DOHH2 (cell line): ENCODE measurements at regions not wholly inside any gene's neighbourhood (a gene's known extent, or its start where the extent isn't known, plus 50 kb on each side); places are given as distances from the start of the nearest gene placed in this dataset.

Experiments used
- H3F3A ChIP-seq: fragments of 200-600 bp; sonication (generic), shearing (Covaris generic); 2 replicates; pipeline ENCODE4 v1.6.0; 2016; ENCODE audit warnings: antibody characterized with exemption, mild to moderate bottlenecking; ENCODE audit not compliant: control insufficient read depth, insufficient read depth
- H3K27ac ChIP-seq: fragments of 200-600 bp; sonication (generic); 2 replicates; pipeline ENCODE4 v1.5.1; 2014; ENCODE audit warnings: low read depth, mild to moderate bottlenecking, low read length, moderate library complexity
- H3K27me3 ChIP-seq: fragments of 200-600 bp; sonication (generic); 2 replicates; pipeline ENCODE4 v1.6.1; 2014; ENCODE audit warnings: mild to moderate bottlenecking, low read length, mixed read lengths; ENCODE audit not compliant: control insufficient read depth
- H3K36me3 ChIP-seq: fragments of 200-600 bp; sonication (generic); 2 replicates; pipeline ENCODE4 v1.6.1; 2014; ENCODE audit warnings: mild to moderate bottlenecking, low read length, moderate library complexity, mixed read lengths; ENCODE audit not compliant: control insufficient read depth
- H3K4me1 ChIP-seq: fragments of 200-600 bp; sonication (generic); 2 replicates; pipeline ENCODE4 v1.6.1; 2014; ENCODE audit warnings: mild to moderate bottlenecking, low read length, mixed read lengths; ENCODE audit not compliant: control insufficient read depth
- H3K4me2 ChIP-seq: fragments of 200-600 bp; sonication (generic); 2 replicates; pipeline ENCODE4 v1.6.0; 2014; ENCODE audit warnings: mild to moderate bottlenecking, low read length, moderate library complexity
- H3K4me3 ChIP-seq: fragments of 200-600 bp; sonication (generic); 2 replicates; pipeline ENCODE4 v1.5.1; 2014; ENCODE audit warnings: mild to moderate bottlenecking, low read length, mixed read lengths
- H3K79me2 ChIP-seq: fragments of 200-600 bp; sonication (generic); 2 replicates; pipeline ENCODE4 v1.6.1; 2014; ENCODE audit warnings: mild to moderate bottlenecking, low read length, mixed read lengths; ENCODE audit not compliant: control insufficient read depth
- H3K9me2 ChIP-seq: fragments of 200-600 bp; sonication (generic); replicated peaks from 2 replicates; pipeline ENCODE4 v1.6.1; 2014; ENCODE audit warnings: mild to moderate bottlenecking, low read length, mixed read lengths; ENCODE audit not compliant: control insufficient read depth
- H3K9me3 ChIP-seq: fragments of 200-600 bp; sonication (generic); 2 replicates; pipeline ENCODE4 v1.6.1; 2014; ENCODE audit warnings: antibody characterized with exemption, low read length, mixed read lengths; ENCODE audit not compliant: control insufficient read depth, insufficient read depth
- H4K20me1 ChIP-seq: fragments of 200-600 bp; sonication (generic); 2 replicates; pipeline ENCODE4 v1.6.0; 2014; ENCODE audit warnings: low read depth, mild to moderate bottlenecking, antibody characterized with exemption, low read length, moderate library complexity; ENCODE audit not compliant: control insufficient read depth, insufficient read depth
- CTCF ChIP-seq: fragments of 200-600 bp; sonication (generic); IDR thresholded peaks from one replicate; pipeline ENCODE4 v1.5.1; 2014; ENCODE audit warnings: antibody characterized with exemption, mild to moderate bottlenecking, low read depth, low read length; ENCODE audit not compliant: poor library complexity, severe bottlenecking
- EZH2phosphoT487 ChIP-seq: fragments of 200-600 bp; sonication (generic); IDR thresholded peaks from 2 replicates; pipeline ENCODE4 v1.6.1; 2017; ENCODE audit warnings: borderline replicate concordance, mild to moderate bottlenecking, antibody characterized with exemption, low read length, moderate library complexity, mixed read lengths

GRCh38 chr2:72014831-72015230 is 132.8 kb downstream of the CYP26B1 start:
- no peak for TF ChIP-seq CTCF
- TF ChIP-seq EZH2phosphoT487: no peak
- H3K9me2 ChIP-seq: no peaks in the 10 kb centered on the region

GRCh38 chr2:72013726-72014125 is 133.9 kb downstream of the CYP26B1 start:
- H3K9me2 ChIP-seq: no peaks in the 10 kb centered on the region
- no peaks in the 10 kb centered on the region for H3K27me3 ChIP-seq
- H3K4me2 ChIP-seq: no peak overlapping the region
- H3K9me3 ChIP-seq: no peaks in the 10 kb centered on the region
- H3F3A ChIP-seq: no peaks in the 10 kb centered on the region
- no peaks in the 10 kb centered on the region for H3K4me1 ChIP-seq
- H3K79me2 ChIP-seq: no peaks in the 10 kb centered on the region
- no peak overlapping the region for H3K4me3 ChIP-seq
- no peak overlapping the region for H3K27ac ChIP-seq
- H3K36me3 ChIP-seq: no peaks in the 10 kb centered on the region
- TF ChIP-seq EZH2phosphoT487: no peak
- TF ChIP-seq CTCF: no peak
- no peaks in the 10 kb centered on the region for H4K20me1 ChIP-seq

More at GRCh38 chr2:72014831-72015230, 132.8 kb downstream of the CYP26B1 start:
- Histone ChIP-seq H3K4me2 (no peak overlapping the region), H3K9me3 (no peaks in the 10 kb centered on the region), H4K20me1 (no peaks in the 10 kb centered on the region), H3K79me2 (no peaks in the 10 kb centered on the region), H3K36me3 (no peaks in the 10 kb centered on the region), H3K27ac (no peak overlapping the region), H3K4me3 (no peak overlapping the region), H3F3A (no peaks in the 10 kb centered on the region), H3K27me3 (no peaks in the 10 kb centered on the region), H3K4me1 (no peaks in the 10 kb centered on the region)

- TF ChIP-seq EZH2phosphoT487: no peak
- no peak for TF ChIP-seq CTCF
- Histone ChIP-seq H3K4me1 (no peaks in the 10 kb centered on the region), H3K4me3 (no peak overlapping the region), H4K20me1 (no peaks in the 10 kb centered on the region), H3K9me2 (no peaks in the 10 kb centered on the region), H3K79me2 (no peaks in the 10 kb centered on the region), H3K36me3 (no peaks in the 10 kb centered on the region), H3K9me3 (no peaks in the 10 kb centered on the region), H3K27me3 (no peaks in the 10 kb centered on the region), H3K4me2 (no peak overlapping the region), H3F3A (no peaks in the 10 kb centered on the region), H3K27ac (no peak overlapping the region)
These were observed 134.6 kb downstream of the CYP26B1 start for GRCh38 chr2:72012886-72013574.
